ENCODE measurements at regions not wholly inside any gene's neighbourhood (a gene's known extent, or its start where the extent isn't known, plus 50 kb on each side); places are given as distances from the start of the nearest gene placed in this dataset.
"Not testable (repeated sequence)": the region's sequence is repeated elsewhere in the genome, so short reads cannot be mapped to it uniquely, and the experiment has no call there.

DNA sequence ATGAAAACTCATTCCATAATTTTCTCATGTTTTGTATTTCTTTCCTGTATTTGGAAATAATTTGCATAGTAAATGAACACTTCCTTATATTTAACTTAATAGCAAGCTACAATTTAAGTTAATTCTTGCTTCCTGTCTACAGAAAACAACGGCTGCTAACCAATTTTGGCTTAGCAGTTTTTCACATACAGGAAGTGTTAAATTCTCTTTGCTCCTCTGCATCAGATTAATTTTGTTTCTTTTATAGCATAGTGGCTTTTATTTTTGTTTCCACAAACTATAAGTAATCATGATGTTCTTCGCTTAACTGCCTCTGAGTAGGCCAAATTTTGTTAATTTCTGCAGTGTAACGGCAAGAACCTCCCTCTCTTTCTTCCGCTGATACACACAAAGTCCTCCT is 182.9 kb downstream of the ALX1 start:
- no peak for DNase-seq (ENCODE audit: low read depth, low spot score)
- Mint-ChIP-seq H3K27me3 (ENCODE audit: low read depth) (peaks cover 5% of the 10 kb centered on the region), H3K9me3 (no peaks in the 10 kb centered on the region), H3K36me3 (ENCODE audit: low read depth) (no peaks in the 10 kb centered on the region), H3K4me1 (no peaks in the 10 kb centered on the region), H3K4me3 (no peak overlapping the region), H3K27ac (ENCODE audit: unreplicated experiment) (no peak overlapping the region)
- TF ChIP-seq CTCF (conservative IDR thresholded peaks at IDR 0.05): no peak

GRCh38 chr12:85466890-85467289 is 186.9 kb downstream of the ALX1 start:
- Mint-ChIP-seq H3K27me3 (ENCODE audit: low read depth) (peaks cover 8% of the 10 kb centered on the region), H3K36me3 (ENCODE audit: low read depth) (no peaks in the 10 kb centered on the region), H3K4me3 (no peak overlapping the region), H3K4me1 (peaks cover 11% of the 10 kb centered on the region), H3K27ac (ENCODE audit: unreplicated experiment) (no peak overlapping the region), H3K9me3 (peaks cover 2% of the 10 kb centered on the region)
- TF ChIP-seq CTCF (conservative IDR thresholded peaks at IDR 0.05): no peak
- no peak for DNase-seq (ENCODE audit: low read depth, low spot score)

DNA sequence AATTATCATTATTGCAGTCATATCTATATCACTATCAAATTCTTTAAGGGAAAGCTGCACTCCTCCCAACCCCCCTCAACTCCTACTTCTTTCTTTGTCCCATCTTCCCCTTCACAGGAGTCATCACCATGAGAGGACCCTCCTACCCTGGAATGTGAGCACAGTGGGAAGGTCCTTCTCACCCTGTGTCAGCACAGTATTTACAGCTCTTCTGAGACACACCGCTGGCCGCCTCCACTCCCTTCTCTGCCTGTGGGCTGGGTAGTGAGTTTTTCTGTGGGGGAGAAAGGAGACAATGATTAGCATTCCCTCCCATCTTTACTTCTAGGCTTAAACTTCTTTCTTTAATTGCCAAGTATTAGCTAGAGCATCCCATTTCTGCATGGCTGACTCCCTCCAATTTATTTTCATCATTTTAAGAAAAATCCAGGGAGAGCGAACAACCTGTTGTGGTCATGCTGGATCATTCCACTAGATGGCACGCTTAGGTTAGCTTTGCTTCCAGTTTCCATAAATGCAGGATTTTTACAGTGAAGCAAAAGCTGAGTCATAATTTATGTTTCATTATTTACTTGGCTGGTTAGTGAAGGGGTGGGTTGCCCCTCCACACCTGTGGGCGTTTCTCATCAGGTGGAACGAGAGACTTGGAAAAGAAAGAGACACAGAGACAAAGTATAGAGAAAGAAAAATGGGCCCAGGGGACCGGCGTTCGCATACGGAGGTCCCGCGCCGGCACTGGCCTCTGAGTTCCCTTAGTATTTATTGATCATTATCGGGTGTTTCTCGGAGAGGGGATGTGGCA is 188.5 kb downstream of the ALX1 start:
- H3K4me1 Mint-ChIP-seq: peaks cover 11% of the 10 kb centered on the region
- H3K9me3 Mint-ChIP-seq: peaks cover 2% of the 10 kb centered on the region
- DNase-seq (ENCODE audit: low read depth, low spot score): peak; percentile 50
- H3K4me3 Mint-ChIP-seq: peak overlapping the region; percentile 82
- H3K27ac Mint-ChIP-seq (ENCODE audit: unreplicated experiment): peak overlapping the region; percentile 85
- peak; percentile 89 for TF ChIP-seq CTCF (conservative IDR thresholded peaks at IDR 0.05)
- H3K27me3 Mint-ChIP-seq (ENCODE audit: low read depth): peaks cover 8% of the 10 kb centered on the region
- H3K36me3 Mint-ChIP-seq (ENCODE audit: low read depth): no peaks in the 10 kb centered on the region

- H3K36me3 Mint-ChIP-seq (ENCODE audit: low read depth); DNase-seq (ENCODE audit: low read depth, low spot score); H3K27me3 Mint-ChIP-seq (ENCODE audit: low read depth); H3K9me3 Mint-ChIP-seq: not testable (repeated sequence)
- peak overlapping the region; percentile 82 for H3K4me3 Mint-ChIP-seq
- peak overlapping the region; percentile 85 for H3K27ac Mint-ChIP-seq (ENCODE audit: unreplicated experiment)
- H3K4me1 Mint-ChIP-seq: peaks cover 11% of the 10 kb centered on the region
Observed at GRCh38 chr12:85469158-85470086, 189.4 kb downstream of the ALX1 start.

DNA sequence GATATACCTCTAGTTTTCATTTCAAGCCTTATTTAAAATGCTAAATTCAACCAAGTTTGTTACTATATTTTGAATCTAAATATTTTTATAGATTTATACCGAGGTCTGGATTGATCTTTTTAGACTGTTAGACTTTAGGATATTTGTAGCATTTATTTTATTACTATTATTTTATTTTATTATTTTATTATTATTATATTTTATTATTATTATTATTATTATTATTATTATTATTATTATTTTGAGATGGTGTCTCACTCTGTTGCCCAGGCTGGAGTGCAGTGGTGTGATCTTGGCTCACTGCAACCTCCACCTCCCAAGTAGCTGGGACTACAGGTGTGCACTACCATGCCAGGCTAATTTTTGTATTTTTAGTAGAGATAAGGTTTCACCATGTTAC is 195.3 kb downstream of the ALX1 start:
- not testable (repeated sequence) for H3K36me3 Mint-ChIP-seq (ENCODE audit: low read depth); H3K4me3 Mint-ChIP-seq; H3K9me3 Mint-ChIP-seq; H3K27me3 Mint-ChIP-seq (ENCODE audit: low read depth); DNase-seq (ENCODE audit: low read depth, low spot score); H3K27ac Mint-ChIP-seq (ENCODE audit: unreplicated experiment); H3K4me1 Mint-ChIP-seq

- Mint-ChIP-seq H3K4me1 (no peaks in the 10 kb centered on the region), H3K9me3 (no peaks in the 10 kb centered on the region), H3K4me3 (no peak overlapping the region), H3K27ac (ENCODE audit: unreplicated experiment) (no peak overlapping the region), H3K36me3 (ENCODE audit: low read depth) (no peaks in the 10 kb centered on the region), H3K27me3 (ENCODE audit: low read depth) (no peaks in the 10 kb centered on the region)
- no peak for TF ChIP-seq CTCF (conservative IDR thresholded peaks at IDR 0.05)
- no peak for DNase-seq (ENCODE audit: low read depth, low spot score)
Observed at GRCh38 chr12:85476756-85477155, 196.7 kb downstream of the ALX1 start.
